ENCODE measurements at regions not wholly inside any gene's neighbourhood (a gene's known extent, or its start where the extent isn't known, plus 50 kb on each side); places are given as distances from the start of the nearest gene placed in this dataset.

GRCh38 chr1:191634801-191635508 lies 523.3 kb upstream of the RGS18 start:
- TF ChIP-seq TOX (CRISPR knock-in tag; IDR thresholded peaks at IDR 0.05; ENCODE audit: borderline replicate concordance) (no peak), ZNF70 (CRISPR knock-in tag; IDR thresholded peaks at IDR 0.05) (no peak), ZC3H10 (CRISPR knock-in tag; IDR thresholded peaks at IDR 0.05) (no peak)

Measured in SK-N-SH treated with all-trans-retinoic acid at 6 μM for 48 hours (cell line).